Hematopoietic multipotent progenitor cell treated with erythropoietin and hydrocortisone succinate and interleukin-3 and kit ligand, for 6 days (in vitro differentiated cells): ENCODE measurements at regions not wholly inside any gene's neighbourhood (a gene's known extent, or its start where the extent isn't known, plus 50 kb on each side); places are given as distances from the start of the nearest gene placed in this dataset.

Source experiments
- DNase-seq: peaks from one replicate; pipeline ENCODE4 v3.0.0-alpha.2; 2015

- peak; percentile 49 for DNase-seq
These were observed 1145.7 kb downstream of the EPHA3 start for GRCh38 chr3:90253131-90253530.

GRCh38 chr3:90261481-90262433, 1154.3 kb downstream of the EPHA3 start:
- no peak for DNase-seq
